ENCODE measurements at regions not wholly inside any gene's neighbourhood (a gene's known extent, or its start where the extent isn't known, plus 50 kb on each side); places are given as distances from the start of the nearest gene placed in this dataset.

GRCh38 chr7:41873741-41874140 lies 170.9 kb upstream of the INHBA start:
- Histone ChIP-seq H3K36me3 (ENCODE audit: control insufficient read depth in 2 of 3, insufficient read depth in 3 of 3, low read length in 3 of 3) (no peaks in the 10 kb centered on the region), H3K27me3 (ENCODE audit: control insufficient read depth in 2 of 2, insufficient read depth in 2 of 2, low read length in 2 of 2) (no peaks in the 10 kb centered on the region), H3K27ac (ENCODE audit: low read depth, low read length) (no peak overlapping the region), H3K4me1 (ENCODE audit: control insufficient read depth in 2 of 2, insufficient read depth in 2 of 2, low read length in 2 of 2) (no peaks in the 10 kb centered on the region), H3K9me3 (ENCODE audit: control insufficient read depth in 2 of 3, low read length in 3 of 3) (no peaks in the 10 kb centered on the region), H3K4me3 (ENCODE audit: low read length) (no peak overlapping the region)
- intact Hi-C loops (cut with micrococcal nuclease) = no loop called here
- H3K4me3 Mint-ChIP-seq = no peak overlapping the region
- peaks cover 4 to 26% (median 24%) of the 10 kb centered on the region in 5 donors for H3K27me3 Mint-ChIP-seq
- DNase-seq (no peak), ATAC-seq (no peak)
- no peak overlapping the region for H3K27ac Mint-ChIP-seq
- POLR2A ChIA-PET = no interaction called here
- peaks cover 0 to 11% (median 0%) of the 10 kb centered on the region in 11 donors for H3K9me3 Mint-ChIP-seq
- H3K36me3 Mint-ChIP-seq = peaks cover 0 to 19% (median 0%) of the 10 kb centered on the region in 5 donors
- peaks cover 0 to 33% (median 0%) of the 10 kb centered on the region in 7 donors for H3K4me1 Mint-ChIP-seq
- CTCF ChIA-PET = interaction anchor here (0.6 kb wide), 1 partner anchor 1136 kb away, joined by 3 read pairs; no protein-coding TSS in a partner anchor

GRCh38 chr7:41872966-41873365 lies 170.1 kb upstream of the INHBA start:
- Mint-ChIP-seq H3K4me3 (no peak overlapping the region), H3K4me1 (peaks cover 0 to 33% (median 0%) of the 10 kb centered on the region in 7 donors), H3K36me3 (peaks cover 0 to 19% (median 0%) of the 10 kb centered on the region in 5 donors), H3K27ac (no peak overlapping the region), H3K9me3 (peaks cover 0 to 13% (median 0%) of the 10 kb centered on the region in 11 donors), H3K27me3 (peaks cover 4 to 26% (median 24%) of the 10 kb centered on the region in 5 donors)
- Histone ChIP-seq H3K27ac (ENCODE audit: low read depth, low read length) (no peak overlapping the region), H3K9me3 (ENCODE audit: control insufficient read depth in 2 of 3, low read length in 3 of 3) (no peaks in the 10 kb centered on the region), H3K27me3 (ENCODE audit: control insufficient read depth in 2 of 2, insufficient read depth in 2 of 2, low read length in 2 of 2) (no peaks in the 10 kb centered on the region), H3K4me3 (ENCODE audit: low read length) (no peak overlapping the region), H3K36me3 (ENCODE audit: control insufficient read depth in 2 of 3, insufficient read depth in 3 of 3, low read length in 3 of 3) (no peaks in the 10 kb centered on the region), H3K4me1 (ENCODE audit: control insufficient read depth in 2 of 2, insufficient read depth in 2 of 2, low read length in 2 of 2) (no peaks in the 10 kb centered on the region)
- intact Hi-C loops (cut with micrococcal nuclease) = no loop called here
- DNase-seq (no peak), ATAC-seq (no peak)
- ChIA-PET CTCF (no interaction called here), POLR2A (no interaction called here)

- ChIA-PET POLR2A (no interaction called here), CTCF (no interaction called here)
- H3K27ac ChIP-seq (ENCODE audit: low read depth, low read length) = no peak overlapping the region
Observed at GRCh38 chr7:41870461-41871138, 167.7 kb upstream of the INHBA start.

GRCh38 chr7:41869997-41870396 lies 167.1 kb upstream of the INHBA start:
- Histone ChIP-seq H3K9me3 (ENCODE audit: control insufficient read depth in 2 of 3, low read length in 3 of 3) (no peaks in the 10 kb centered on the region), H3K27ac (ENCODE audit: low read depth, low read length) (no peak overlapping the region), H3K4me1 (ENCODE audit: control insufficient read depth in 2 of 2, insufficient read depth in 2 of 2, low read length in 2 of 2) (no peaks in the 10 kb centered on the region), H3K36me3 (ENCODE audit: control insufficient read depth in 2 of 3, insufficient read depth in 3 of 3, low read length in 3 of 3) (no peaks in the 10 kb centered on the region), H3K4me3 (ENCODE audit: low read length) (no peak overlapping the region), H3K27me3 (ENCODE audit: control insufficient read depth in 2 of 2, insufficient read depth in 2 of 2, low read length in 2 of 2) (no peaks in the 10 kb centered on the region)
- H3K4me3 Mint-ChIP-seq = no peak overlapping the region
- POLR2A ChIA-PET = no interaction called here
- H3K4me1 Mint-ChIP-seq = peaks cover 0 to 26% (median 0%) of the 10 kb centered on the region in 7 donors
- DNase-seq (no peak), ATAC-seq (peak; percentile 73)
- peaks cover 5 to 32% (median 15%) of the 10 kb centered on the region in 5 donors for H3K27me3 Mint-ChIP-seq
- peaks cover 0 to 22% (median 0%) of the 10 kb centered on the region in 5 donors for H3K36me3 Mint-ChIP-seq
- peak overlapping the region in 1 of 9 donors; percentile 46 for H3K27ac Mint-ChIP-seq
- CTCF ChIA-PET = no interaction called here
- H3K9me3 Mint-ChIP-seq = peaks cover 0 to 26% (median 2%) of the 10 kb centered on the region in 11 donors
- intact Hi-C loops (cut with micrococcal nuclease) = no loop called here

More at GRCh38 chr7:41870461-41871138, 167.7 kb upstream of the INHBA start:
- no peaks in the 10 kb centered on the region for H3K27me3 ChIP-seq (ENCODE audit: control insufficient read depth in 2 of 2, insufficient read depth in 2 of 2, low read length in 2 of 2)
- H3K36me3 ChIP-seq (ENCODE audit: control insufficient read depth in 2 of 3, insufficient read depth in 3 of 3, low read length in 3 of 3) = no peaks in the 10 kb centered on the region
- no peaks in the 10 kb centered on the region for H3K9me3 ChIP-seq (ENCODE audit: control insufficient read depth in 2 of 3, low read length in 3 of 3)
- intact Hi-C loops (cut with micrococcal nuclease) = no loop called here
- no peaks in the 10 kb centered on the region for H3K4me1 ChIP-seq (ENCODE audit: control insufficient read depth in 2 of 2, insufficient read depth in 2 of 2, low read length in 2 of 2)
- H3K36me3 Mint-ChIP-seq = peaks cover 0 to 20% (median 0%) of the 10 kb centered on the region in 5 donors
- ATAC-seq = peak; percentile 74
- no peak for DNase-seq
- H3K4me3 Mint-ChIP-seq = no peak overlapping the region
- H3K4me3 ChIP-seq (ENCODE audit: low read length) = no peak overlapping the region
- H3K27ac Mint-ChIP-seq = no peak overlapping the region
- H3K27me3 Mint-ChIP-seq = peaks cover 4 to 29% (median 16%) of the 10 kb centered on the region in 5 donors
- peaks cover 0 to 31% (median 0%) of the 10 kb centered on the region in 7 donors for H3K4me1 Mint-ChIP-seq
- peaks cover 0 to 23% (median 1%) of the 10 kb centered on the region in 11 donors for H3K9me3 Mint-ChIP-seq

- H3K27ac ChIP-seq (ENCODE audit: low read depth, low read length) = no peak overlapping the region
- ATAC-seq (no peak), DNase-seq (no peak)
- H3K4me1 ChIP-seq (ENCODE audit: control insufficient read depth in 2 of 2, insufficient read depth in 2 of 2, low read length in 2 of 2) = no peaks in the 10 kb centered on the region
- no peaks in the 10 kb centered on the region for H3K27me3 ChIP-seq (ENCODE audit: control insufficient read depth in 2 of 2, insufficient read depth in 2 of 2, low read length in 2 of 2)
- H3K27me3 Mint-ChIP-seq = peaks cover 5 to 32% (median 13%) of the 10 kb centered on the region in 5 donors
- no peak overlapping the region for H3K27ac Mint-ChIP-seq
- intact Hi-C loops (cut with micrococcal nuclease) = no loop called here
- H3K36me3 Mint-ChIP-seq = peaks cover 0 to 22% (median 0%) of the 10 kb centered on the region in 5 donors
- H3K36me3 ChIP-seq (ENCODE audit: control insufficient read depth in 2 of 3, insufficient read depth in 3 of 3, low read length in 3 of 3) = no peaks in the 10 kb centered on the region
- peaks cover 0 to 22% (median 0%) of the 10 kb centered on the region in 7 donors for H3K4me1 Mint-ChIP-seq
- no peak overlapping the region for H3K4me3 ChIP-seq (ENCODE audit: low read length)
- no peak overlapping the region for H3K4me3 Mint-ChIP-seq
- CTCF ChIA-PET = no interaction called here
- H3K9me3 ChIP-seq (ENCODE audit: control insufficient read depth in 2 of 3, low read length in 3 of 3) = no peaks in the 10 kb centered on the region
- POLR2A ChIA-PET = no interaction called here
- H3K9me3 Mint-ChIP-seq = peaks cover 0 to 26% (median 2%) of the 10 kb centered on the region in 11 donors
Observed at GRCh38 chr7:41869596-41869995, 166.7 kb upstream of the INHBA start.

- ChIA-PET CTCF (no interaction called here), POLR2A (no interaction called here)
- H3K9me3 ChIP-seq (ENCODE audit: control insufficient read depth in 2 of 3, low read length in 3 of 3) = no peaks in the 10 kb centered on the region
- H3K4me1 ChIP-seq (ENCODE audit: control insufficient read depth in 2 of 2, insufficient read depth in 2 of 2, low read length in 2 of 2) = no peaks in the 10 kb centered on the region
- ATAC-seq (peak; percentile 43), DNase-seq (no peak)
- no peaks in the 10 kb centered on the region for H3K36me3 ChIP-seq (ENCODE audit: control insufficient read depth in 2 of 3, insufficient read depth in 3 of 3, low read length in 3 of 3)
- Mint-ChIP-seq H3K27me3 (peaks cover 5 to 32% (median 11%) of the 10 kb centered on the region in 5 donors), H3K4me1 (peaks cover 0 to 17% (median 0%) of the 10 kb centered on the region in 7 donors), H3K4me3 (no peak overlapping the region), H3K27ac (no peak overlapping the region), H3K9me3 (peaks cover 0 to 27% (median 2%) of the 10 kb centered on the region in 11 donors), H3K36me3 (peaks cover 0 to 23% (median 0%) of the 10 kb centered on the region in 5 donors)
- no peak overlapping the region for H3K27ac ChIP-seq (ENCODE audit: low read depth, low read length)
- no peaks in the 10 kb centered on the region for H3K27me3 ChIP-seq (ENCODE audit: control insufficient read depth in 2 of 2, insufficient read depth in 2 of 2, low read length in 2 of 2)
- H3K4me3 ChIP-seq (ENCODE audit: low read length) = no peak overlapping the region
- intact Hi-C loops (cut with micrococcal nuclease) = no loop called here
Observed at GRCh38 chr7:41869091-41869490, 166.2 kb upstream of the INHBA start.
